ENCODE measurements at regions not wholly inside any gene's neighbourhood (a gene's known extent, or its start where the extent isn't known, plus 50 kb on each side); places are given as distances from the start of the nearest gene placed in this dataset.

DNA sequence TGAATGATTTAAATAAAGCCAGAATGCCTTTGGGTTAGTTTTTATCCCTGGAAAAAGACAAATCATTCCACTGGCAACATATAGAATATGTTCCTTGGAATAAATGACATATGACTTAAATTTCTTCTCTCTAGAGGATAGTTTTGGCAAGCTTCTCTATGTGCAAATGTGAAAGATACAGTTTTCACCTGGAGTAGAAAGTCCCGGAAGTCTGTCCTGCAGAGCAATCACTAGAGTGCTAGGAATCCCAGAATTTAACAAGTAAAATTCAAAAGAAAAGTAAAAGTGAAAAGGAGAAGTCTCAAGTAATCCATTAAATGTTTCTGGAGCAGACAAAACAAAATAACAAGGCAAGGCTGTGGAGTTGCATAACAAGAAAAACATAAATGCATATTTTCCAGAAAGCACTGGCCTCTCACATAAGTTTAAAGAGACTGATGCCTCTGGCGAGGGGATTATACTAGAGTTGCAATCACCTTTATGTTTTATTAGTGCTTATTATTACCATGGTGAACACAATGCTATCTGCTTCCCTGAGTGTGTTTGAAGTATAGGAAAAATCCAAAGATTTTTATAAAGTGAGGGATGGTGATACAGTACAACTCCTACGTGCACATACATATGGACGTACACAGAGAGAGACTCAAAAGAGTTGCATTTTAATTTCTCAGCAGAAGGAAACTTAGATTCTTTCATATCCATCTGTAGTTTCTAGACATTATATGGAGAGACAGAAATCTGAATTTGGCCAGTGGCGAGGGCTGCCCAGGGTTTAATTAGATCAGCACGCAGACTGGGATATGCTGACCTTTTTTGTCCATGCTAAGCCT is 188.3 kb upstream of the ANKRD55 start:
- H3K79me2 ChIP-seq (ENCODE audit: insufficient read depth, low read length) = no peaks in the 10 kb centered on the region
- no peaks in the 10 kb centered on the region for H3K9me3 ChIP-seq (ENCODE audit: control insufficient read depth, low read depth, low read length)
- H3K14ac ChIP-seq (ENCODE audit: insufficient read depth, low read length) = no peak overlapping the region
- Mint-ChIP-seq H3K9me3 (peaks cover 11 to 21% of the 10 kb centered on the region in 2 experiments; a peak in 4 of 5 replicates), H3K4me3 (no peak overlapping the region), H3K27me3 (ENCODE audit: low read depth) (no peaks in the 10 kb centered on the region), H3K36me3 (ENCODE audit: insufficient read depth in 1 of 3, low read depth in 3 of 3) (peaks cover 0 to 1% (median 0%) of the 10 kb centered on the region in 3 experiments; a peak in 2 of 7 replicates), H3K4me1 (no peaks in the 10 kb centered on the region; a peak in 1 of 4 replicates), H3K27ac (no peak overlapping the region)
- H3K23ac ChIP-seq (ENCODE audit: insufficient read length, low read depth, low read length) = no peak overlapping the region
- H3K4me1 ChIP-seq (ENCODE audit: insufficient read depth, low read length) = no peaks in the 10 kb centered on the region
- H3K56ac ChIP-seq (ENCODE audit: insufficient read length, low read depth, low read length) = no peak overlapping the region
- H2BK5ac ChIP-seq (ENCODE audit: insufficient read length, low read length) = no peak overlapping the region
- no peak overlapping the region for H2AFZ ChIP-seq (ENCODE audit: low read length)
- TF ChIP-seq, protein P1, sequence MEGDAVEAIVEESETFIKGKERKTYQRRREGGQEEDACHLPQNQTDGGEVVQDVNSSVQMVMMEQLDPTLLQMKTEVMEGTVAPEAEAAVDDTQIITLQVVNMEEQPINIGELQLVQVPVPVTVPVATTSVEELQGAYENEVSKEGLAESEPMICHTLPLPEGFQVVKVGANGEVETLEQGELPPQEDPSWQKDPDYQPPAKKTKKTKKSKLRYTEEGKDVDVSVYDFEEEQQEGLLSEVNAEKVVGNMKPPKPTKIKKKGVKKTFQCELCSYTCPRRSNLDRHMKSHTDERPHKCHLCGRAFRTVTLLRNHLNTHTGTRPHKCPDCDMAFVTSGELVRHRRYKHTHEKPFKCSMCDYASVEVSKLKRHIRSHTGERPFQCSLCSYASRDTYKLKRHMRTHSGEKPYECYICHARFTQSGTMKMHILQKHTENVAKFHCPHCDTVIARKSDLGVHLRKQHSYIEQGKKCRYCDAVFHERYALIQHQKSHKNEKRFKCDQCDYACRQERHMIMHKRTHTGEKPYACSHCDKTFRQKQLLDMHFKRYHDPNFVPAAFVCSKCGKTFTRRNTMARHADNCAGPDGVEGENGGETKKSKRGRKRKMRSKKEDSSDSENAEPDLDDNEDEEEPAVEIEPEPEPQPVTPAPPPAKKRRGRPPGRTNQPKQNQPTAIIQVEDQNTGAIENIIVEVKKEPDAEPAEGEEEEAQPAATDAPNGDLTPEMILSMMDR (conservative IDR thresholded peaks at IDR 0.05) = no peak
- H3K79me1 ChIP-seq (ENCODE audit: insufficient read depth, low read depth, low read length, poor library complexity, severe bottlenecking) = no peaks in the 10 kb centered on the region
- H3K27ac ChIP-seq (ENCODE audit: insufficient read length, low read depth, low read length) = no peak overlapping the region
- H3T11ph ChIP-seq (ENCODE audit: low read length) = no peak overlapping the region
- no peak for DNase-seq
- H2BK15ac ChIP-seq (ENCODE audit: low read depth, low read length) = no peak overlapping the region
- H3K9ac ChIP-seq (ENCODE audit: extremely low read depth, insufficient read length, low read length) = no peak overlapping the region
- H4K91ac ChIP-seq (ENCODE audit: insufficient read length, low read depth, low read length) = no peak overlapping the region
- no peak overlapping the region for H2BK20ac ChIP-seq (ENCODE audit: low read depth, low read length, poor library complexity, severe bottlenecking)
- H3K4ac ChIP-seq (ENCODE audit: low read depth, low read length) = no peak overlapping the region
- whole genome bisulfite sequencing (ENCODE audit: extremely low coverage, insufficient read length, low lambda C conversion rate) = no CpG with 5 or more reads among the region's 6 CpGs
- no peak overlapping the region for H4K8ac ChIP-seq (replicated peaks; ENCODE audit: insufficient read length, low read depth, low read length)
- no peak overlapping the region for H3K18ac ChIP-seq (ENCODE audit: insufficient read length, low read depth, low read length)
- no peak overlapping the region for H2BK120ac ChIP-seq (ENCODE audit: low read depth, low read length, poor library complexity, severe bottlenecking)
- H2AK5ac ChIP-seq (ENCODE audit: insufficient read length, low read length) = no peak overlapping the region
- H3K4me2 ChIP-seq (ENCODE audit: insufficient read depth, insufficient read length, low read length) = no peak overlapping the region
- no peaks in the 10 kb centered on the region for H3K23me2 ChIP-seq (ENCODE audit: insufficient read length, low read depth, low read length, poor library complexity, severe bottlenecking)
- H2BK12ac ChIP-seq (ENCODE audit: insufficient read length, low read depth, low read length) = no peak overlapping the region
- H3K27me3 ChIP-seq (ENCODE audit: insufficient read depth, low read length) = no peaks in the 10 kb centered on the region
- no peak overlapping the region for H4K5ac ChIP-seq (ENCODE audit: insufficient read length, low read depth, low read length)
- no peaks in the 10 kb centered on the region for H4K20me1 ChIP-seq (ENCODE audit: control insufficient read depth, insufficient read depth, insufficient read length)

All from H9 (cell line).